HepG2 (cell line): ENCODE measurements at regions not wholly inside any gene's neighbourhood (a gene's known extent, or its start where the extent isn't known, plus 50 kb on each side); places are given as distances from the start of the nearest gene placed in this dataset.

Experiments
- ATAC-seq: fragments of 200-7000 bp; cut with Tn5 transposase; 3 replicates; pipeline ENCODE4 v1.9.1; 2020; ENCODE audit warnings: mild to moderate bottlenecking, moderate library complexity
- BruUV-seq: library from RNA; stranded (reverse); fragments of 400-500 nt; replicated peaks from 2 replicates; lab custom pipeline; 2021; lab: Mats Ljungman, UMichigan
- CTCF ChIA-PET: fragments of 300-600 bp; formaldehyde crosslinking; extraction: SDS; loops from one replicate; lab custom pipeline; 2021; ENCODE audit warnings: low total read pairs, inconsistent platforms, low intra/inter-chr PET ratio; lab: Yijun Ruan, JAX
- POLR2A ChIA-PET: fragments of 350-600 bp; sonication (Branson Sonifier 250); formaldehyde crosslinking; loops from one replicate; lab custom pipeline; 2020; ENCODE audit warnings: antibody characterized with exemption, inconsistent platforms; lab: Yijun Ruan, JAX
- DNase-seq: peaks from one replicate; pipeline ENCODE4 v3.0.0-alpha.2; 2015; ENCODE audit warnings: low spot score
- FAIRE-seq: peaks from 3 replicates; lab custom pipeline; 2011; peaks lifted over from hg19 to GRCh38; lab: Jason Lieb, UNC
- H2AFZ ChIP-seq: one replicate; pipeline ENCODE4 v1.6.1; 2011; ENCODE audit warnings: low read length, inconsistent platforms
- H3K27ac ChIP-seq: fragments of 300-600 bp; 3 replicates; pipeline ENCODE4 v1.8.0; 2011; ENCODE audit warnings: mixed run types, mild to moderate bottlenecking, mixed read lengths, low read length, inconsistent platforms; ENCODE audit not compliant: insufficient read depth; ENCODE audit errors: extremely low read length
- H3K27me3 ChIP-seq, 2 experiments: fragments of 200-600 bp in 1 of 2; 2 replicates in 1 of 2; 3 replicates in 1 of 2; pipeline versions ENCODE4 v1.6.0 to v1.8.0; 2011; ENCODE audit warnings: low read length in 2 of 2, mild to moderate bottlenecking in 2 of 2, moderate library complexity in 2 of 2, inconsistent platforms in 1 of 2; ENCODE audit not compliant: insufficient read depth in 2 of 2, control insufficient read depth in 1 of 2
- H3K36me3 ChIP-seq, 2 experiments: fragments of 200-600 bp in 1 of 2; replicated peaks in 1 of 2; 2 replicates in 1 of 2; 3 replicates in 1 of 2; pipeline versions ENCODE4 v1.5.1 to v1.8.0; 2011; ENCODE audit warnings: low read length in 2 of 2, inconsistent platforms in 1 of 2; ENCODE audit not compliant: insufficient read depth in 2 of 2, control insufficient read depth in 1 of 2
- H3K4me1 ChIP-seq: 2 replicates; pipeline ENCODE4 v1.5.1; 2012; ENCODE audit warnings: low read length, inconsistent platforms; ENCODE audit not compliant: insufficient read depth
- H3K4me2 ChIP-seq: 2 replicates; pipeline ENCODE4 v1.6.0; 2011; ENCODE audit warnings: low read depth, low read length, inconsistent platforms
- H3K4me3 ChIP-seq, 3 experiments: fragments of 200-600 bp in 1 of 3; sonication (generic), shearing (Covaris generic) in 1 of 3; replicated peaks in 1 of 3; 2 replicates each; pipeline ENCODE4 v1.5.1; 2011 to 2016; ENCODE audit warnings: low read length in 3 of 3, inconsistent platforms in 2 of 3, low read depth in 2 of 3, mild to moderate bottlenecking in 2 of 3, control low read depth in 1 of 3, mixed read lengths in 1 of 3; ENCODE audit not compliant: insufficient read depth in 1 of 3
- H3K79me2 ChIP-seq: one replicate; pipeline ENCODE4 v1.6.1; 2011; ENCODE audit warnings: low read length, inconsistent platforms; ENCODE audit not compliant: insufficient read depth
- H3K9ac ChIP-seq: 2 replicates; pipeline ENCODE4 v1.6.0; 2011; ENCODE audit warnings: mild to moderate bottlenecking, low read depth, low read length, inconsistent platforms; ENCODE audit not compliant: insufficient read depth
- H3K9me3 ChIP-seq: 2 replicates; pipeline ENCODE4 v1.5.1; 2012; ENCODE audit warnings: mild to moderate bottlenecking, low read length
- H4K20me1 ChIP-seq: 2 replicates; pipeline ENCODE4 v1.6.0; 2011; ENCODE audit warnings: inconsistent platforms, mild to moderate bottlenecking, low read length, moderate library complexity; ENCODE audit not compliant: insufficient read depth
- ARID4A ChIP-seq: sonication (generic); formaldehyde crosslinking; IDR thresholded peaks from 2 replicates; pipeline ENCODE4 v1.5.0; 2020; ENCODE audit warnings: mild to moderate bottlenecking, missing genetic modification reagents, borderline replicate concordance
- DDIT3 ChIP-seq: sonication (generic); formaldehyde crosslinking; IDR thresholded peaks from 2 replicates; pipeline ENCODE4 v1.4.0; 2020; ENCODE audit warnings: mild to moderate bottlenecking, missing genetic modification reagents
- E2F1 ChIP-seq: sonication (generic); formaldehyde crosslinking; IDR thresholded peaks from 2 replicates; pipeline ENCODE4 v1.5.0; 2020; ENCODE audit warnings: missing genetic modification reagents
- KAT7 ChIP-seq: IDR thresholded peaks from 2 replicates; pipeline ENCODE4 v1.6.1; 2018; ENCODE audit warnings: borderline replicate concordance, missing compliant biosample characterization
- KDM3A ChIP-seq: IDR thresholded peaks from 2 replicates; pipeline ENCODE4 v1.6.1; 2018; ENCODE audit warnings: low read depth, missing compliant biosample characterization
- KLF9 ChIP-seq: IDR thresholded peaks from 2 replicates; pipeline ENCODE4 v1.6.1; 2016; ENCODE audit warnings: low read depth
- MED1 ChIP-seq: sonication (generic); formaldehyde crosslinking; IDR thresholded peaks from 2 replicates; pipeline ENCODE4 v1.4.0; 2020; ENCODE audit warnings: missing genetic modification reagents
- MIXL1 ChIP-seq: IDR thresholded peaks from 2 replicates; pipeline ENCODE4 v1.6.1; 2016
- NFYB ChIP-seq: sonication (generic); formaldehyde crosslinking; IDR thresholded peaks from 2 replicates; pipeline ENCODE4 v1.4.0; 2020; ENCODE audit warnings: missing genetic modification reagents
- PRMT3 ChIP-seq: sonication (generic); formaldehyde crosslinking; IDR thresholded peaks from 2 replicates; pipeline ENCODE4 v1.8.1; 2022; ENCODE audit warnings: low read depth, mild to moderate bottlenecking, moderate library complexity, missing genetic modification reagents, borderline replicate concordance
- REPIN1 ChIP-seq: sonication (generic); formaldehyde crosslinking; IDR thresholded peaks from 2 replicates; pipeline ENCODE4 v1.8.0; 2022; ENCODE audit warnings: missing genetic modification reagents, low read depth, mild to moderate bottlenecking, borderline replicate concordance
- SATB2 ChIP-seq: sonication (generic); formaldehyde crosslinking; IDR thresholded peaks from 2 replicates; pipeline ENCODE4 v1.5.0; 2020; ENCODE audit warnings: missing genetic modification reagents
- TAF1 ChIP-seq: sonication (generic); formaldehyde crosslinking; IDR thresholded peaks from 2 replicates; pipeline ENCODE4 v1.4.0; 2020; ENCODE audit warnings: missing genetic modification reagents
- ZFP41 ChIP-seq: sonication (generic); formaldehyde crosslinking; IDR thresholded peaks from 2 replicates; pipeline ENCODE4 v1.4.0; 2020; ENCODE audit warnings: mild to moderate bottlenecking, missing genetic modification reagents, borderline replicate concordance
- ZNF234 ChIP-seq: sonication (generic); formaldehyde crosslinking; conservative IDR thresholded peaks from 2 replicates; pipeline ENCODE4 v1.5.1; 2020; ENCODE audit warnings: mild to moderate bottlenecking, missing genetic modification reagents
- ZNF292 ChIP-seq: sonication (generic); formaldehyde crosslinking; IDR thresholded peaks from 2 replicates; pipeline ENCODE4 v1.8.1; 2022; ENCODE audit warnings: mild to moderate bottlenecking, low read depth, missing genetic modification reagents, borderline replicate concordance
- ZNF350 ChIP-seq: sonication (generic); formaldehyde crosslinking; IDR thresholded peaks from 2 replicates; pipeline ENCODE4 v1.4.0; 2020; ENCODE audit warnings: mild to moderate bottlenecking, low read depth, missing genetic modification reagents, borderline replicate concordance
- ZNF570 ChIP-seq: sonication (generic); formaldehyde crosslinking; IDR thresholded peaks from 2 replicates; pipeline ENCODE4 v1.4.0; 2020; ENCODE audit warnings: mild to moderate bottlenecking, missing genetic modification reagents, borderline replicate concordance
- ZNF607 ChIP-seq: sonication (generic); formaldehyde crosslinking; IDR thresholded peaks from 2 replicates; pipeline ENCODE4 v1.5.1; 2020; ENCODE audit warnings: missing genetic modification reagents, mild to moderate bottlenecking, borderline replicate concordance
- ZNF670 ChIP-seq: sonication (generic); formaldehyde crosslinking; IDR thresholded peaks from 2 replicates; pipeline ENCODE4 v1.8.0; 2022; ENCODE audit warnings: mild to moderate bottlenecking, missing genetic modification reagents, borderline replicate concordance
- ZNF883 ChIP-seq: sonication (generic); formaldehyde crosslinking; IDR thresholded peaks from 2 replicates; pipeline ENCODE4 v1.5.1; 2020; ENCODE audit warnings: mild to moderate bottlenecking, missing genetic modification reagents; ENCODE audit errors: not compliant biosample characterization
- WGBS: methylation state at CpG from one replicate; pipeline ENCODE4 v1.1.6; 2017; ENCODE audit warnings: low lambda C conversion rate; 5-methylcytosine and 5-hydroxymethylcytosine counted together
- in situ Hi-C: cut with HindIII; loops from 2 replicates; pipeline ENCODE4 v1.10.0; 2017; ENCODE audit warnings: low pct_unique_long_range_greater_than_20kb; ENCODE audit not compliant: extremely low pct_ligation_motif_present
- intact Hi-C: fragments of 100-400 bp; cut with micrococcal nuclease; formaldehyde crosslinking; loops from one replicate; pipeline ENCODE4 v1.10.0; 2022; ENCODE audit not compliant: unreplicated experiment

GRCh38 chr12:126768517-126768916, 1498.5 kb upstream of the TMEM132C start (continued):
- no peak for TF ChIP-seq ARID4A
- no peak for TF ChIP-seq ZNF607 (CRISPR knock-in tag)
- TF ChIP-seq ZNF670 (CRISPR knock-in tag): no peak
- no peak for TF ChIP-seq TAF1
- no peak for TF ChIP-seq DDIT3 (CRISPR knock-in tag)

- POLR2A ChIA-PET: no interaction called here
- no peak for FAIRE-seq
Measured at GRCh38 chr12:126770188-126770587, 1496.8 kb upstream of the TMEM132C start.

More at GRCh38 chr12:126770188-126770587, 1496.8 kb upstream of the TMEM132C start:
- CTCF ChIA-PET: no interaction called here
- Histone ChIP-seq H3K27ac (no peak overlapping the region), H3K9ac (no peak overlapping the region), H3K79me2 (no peaks in the 10 kb centered on the region), H3K4me1 (no peaks in the 10 kb centered on the region), H3K27me3 (no peaks in the 10 kb centered on the region; a peak in 1 of 5 replicates), H4K20me1 (no peaks in the 10 kb centered on the region), H3K36me3 (no peaks in the 10 kb centered on the region), H3K4me2 (no peak overlapping the region), H3K9me3 (peaks cover 72% of the 10 kb centered on the region), H2AFZ (no peak overlapping the region), H3K4me3 (no peak overlapping the region)
- TF ChIP-seq ZNF234: no peak
- no peak for TF ChIP-seq ZNF292 (CRISPR knock-in tag)
- TF ChIP-seq ZFP41 (CRISPR knock-in tag): no peak
- TF ChIP-seq SATB2 (CRISPR knock-in tag): no peak
- no peak for TF ChIP-seq KAT7 (CRISPR knock-in tag)
- no peak for TF ChIP-seq E2F1 (CRISPR knock-in tag)
- no peak for TF ChIP-seq NFYB (CRISPR knock-in tag)
- TF ChIP-seq ZNF570 (CRISPR knock-in tag): no peak
- TF ChIP-seq KLF9: no peak
- TF ChIP-seq MIXL1 (CRISPR knock-in tag): no peak
- no peak for TF ChIP-seq ZNF883 (CRISPR knock-in tag)
- TF ChIP-seq MED1 (CRISPR knock-in tag): no peak
- TF ChIP-seq ZNF350: no peak
- no peak for TF ChIP-seq PRMT3 (CRISPR knock-in tag)
- TF ChIP-seq KDM3A (CRISPR knock-in tag): no peak
- TF ChIP-seq REPIN1 (CRISPR knock-in tag): no peak
- BruUV-seq: no TSS peak
- in situ Hi-C loops: no loop called here
- intact Hi-C loops: no loop called here
- WGBS: 7% methylated on average over 3 of the region's 3 CpGs
- no peak for ATAC-seq
- no peak for DNase-seq
